CD4-positive, alpha-beta T cell treated with Interleukin-17A for 1 hour (primary cell): ENCODE measurements at regions not wholly inside any gene's neighbourhood (a gene's known extent, or its start where the extent isn't known, plus 50 kb on each side); places are given as distances from the start of the nearest gene placed in this dataset.
A peak's percentile ranks its signal among the peaks of the same experiment; 100 is the strongest.

Source experiments
- DNase-seq: peaks from one replicate; pipeline ENCODE4 v3.0.0-alpha.2; 2020

- no peak for DNase-seq
These were observed 494.0 kb upstream of the B3GALT2 start for GRCh38 chr1:193680247-193680923.

GRCh38 chr1:193677874-193678273 is 491.5 kb upstream of the B3GALT2 start:
- DNase-seq, result no peak

DNA sequence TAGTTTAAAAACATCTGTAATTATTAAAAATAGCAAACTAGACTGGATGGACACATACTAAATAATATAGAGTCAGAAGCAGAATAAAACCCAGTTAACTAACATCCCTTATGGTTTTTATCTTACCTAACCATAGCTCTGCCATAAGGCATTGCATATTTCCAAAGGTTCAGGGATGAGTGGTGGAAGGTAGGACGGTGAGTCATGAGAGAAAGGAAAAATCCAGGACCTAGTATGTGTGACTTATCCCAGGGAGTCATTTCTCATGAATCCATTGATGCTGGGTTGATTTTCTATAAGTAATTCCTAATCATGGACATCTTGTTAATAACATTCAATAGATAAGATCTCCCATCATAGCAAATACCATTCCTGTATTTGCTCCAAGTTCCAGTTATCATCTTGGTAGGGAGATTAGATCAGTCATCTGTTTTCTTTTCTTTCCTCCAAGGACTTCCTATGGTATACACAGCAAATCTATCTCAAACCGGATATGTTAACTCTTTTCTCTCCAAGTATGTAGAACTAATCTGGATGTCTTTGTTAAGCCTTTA is 490.7 kb upstream of the B3GALT2 start:
- DNase-seq, result no peak

DNA sequence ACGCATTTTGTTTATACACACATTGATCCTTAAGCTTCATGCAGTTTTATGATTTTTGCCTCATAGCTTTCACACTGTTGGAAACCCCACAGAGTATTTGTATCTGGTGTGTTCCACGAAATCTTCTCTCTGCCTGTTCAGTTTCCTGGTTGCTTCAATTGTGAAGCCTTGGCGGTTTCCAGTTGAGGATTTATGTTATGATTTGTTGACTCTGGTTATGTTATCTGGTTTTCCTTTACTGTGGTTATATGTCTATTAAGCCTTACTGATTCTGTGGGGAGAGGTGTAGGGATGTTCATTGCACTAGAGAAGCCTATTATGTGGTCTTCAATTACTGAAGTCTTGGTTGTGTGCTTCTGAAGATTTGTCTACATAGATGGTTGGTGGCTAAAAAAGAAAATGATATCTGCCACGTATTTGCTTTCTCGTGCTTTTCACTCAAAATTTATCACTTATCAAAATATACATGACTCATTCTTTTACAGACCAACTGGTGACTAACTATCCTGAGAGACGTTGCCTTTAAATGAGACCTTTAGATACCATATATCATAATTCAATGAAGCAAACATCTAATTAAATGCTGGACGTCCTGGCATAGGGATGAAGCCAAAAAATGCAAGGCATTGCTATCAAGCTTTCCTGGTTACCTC is 488.0 kb upstream of the B3GALT2 start:
- DNase-seq, result no peak

DNA sequence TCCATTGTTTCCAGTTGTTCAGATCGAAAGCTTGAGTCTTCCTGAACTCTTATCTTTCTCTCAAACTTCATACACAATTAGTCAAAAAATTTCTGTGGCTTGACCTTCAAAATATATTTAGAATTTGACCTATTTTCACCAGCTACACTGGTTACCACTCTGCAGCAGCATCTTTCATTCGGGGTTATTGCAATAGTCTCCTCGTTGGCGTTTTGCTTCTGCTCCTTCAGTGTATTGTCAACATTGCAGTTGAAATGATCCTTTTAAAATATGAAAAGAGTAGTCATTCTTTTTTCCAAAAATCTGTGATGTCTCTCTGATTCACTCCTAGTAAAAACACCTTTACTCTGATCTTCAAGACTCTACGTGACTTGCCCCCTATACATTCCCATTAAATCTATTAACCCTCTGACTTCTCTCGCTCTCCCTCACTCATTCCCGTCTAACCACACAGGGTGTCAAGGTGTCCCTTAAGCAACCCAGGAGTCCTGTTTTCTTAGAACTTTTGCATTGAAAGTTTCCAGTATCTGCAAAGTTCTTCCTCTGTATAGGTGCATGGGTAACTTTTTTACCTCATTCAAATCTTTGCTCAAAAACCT is 480.2 kb upstream of the B3GALT2 start:
- DNase-seq, result no peak

DNA sequence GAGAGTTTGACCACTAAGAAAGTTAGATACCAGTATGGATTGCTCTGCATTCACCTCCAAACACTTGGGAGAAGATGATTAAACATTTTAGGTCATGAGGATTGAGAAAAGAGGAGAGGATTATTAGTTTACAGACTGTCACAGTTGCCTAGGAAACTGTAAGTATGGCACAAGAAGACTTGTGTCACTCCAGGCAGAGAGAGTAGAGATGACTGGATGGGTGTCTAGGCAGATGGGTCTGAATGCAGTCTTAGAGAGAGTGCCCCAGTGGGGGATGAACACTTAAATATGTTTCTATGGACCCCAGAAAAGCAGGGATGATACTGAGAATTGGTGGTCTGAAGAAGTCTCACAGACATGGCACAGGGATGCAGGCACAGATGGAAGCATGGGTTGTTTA is 477.6 kb upstream of the B3GALT2 start:
- DNase-seq, result no peak

- no peak for DNase-seq
These were observed 475.6 kb upstream of the B3GALT2 start for GRCh38 chr1:193662030-193662429.

- DNase-seq, result no peak
These were observed 475.0 kb upstream of the B3GALT2 start for GRCh38 chr1:193661385-193661784.

GRCh38 chr1:193660428-193660827 is 474.0 kb upstream of the B3GALT2 start:
- no peak for DNase-seq

- no peak for DNase-seq
These were observed 472.3 kb upstream of the B3GALT2 start for GRCh38 chr1:193658691-193659090.

DNA sequence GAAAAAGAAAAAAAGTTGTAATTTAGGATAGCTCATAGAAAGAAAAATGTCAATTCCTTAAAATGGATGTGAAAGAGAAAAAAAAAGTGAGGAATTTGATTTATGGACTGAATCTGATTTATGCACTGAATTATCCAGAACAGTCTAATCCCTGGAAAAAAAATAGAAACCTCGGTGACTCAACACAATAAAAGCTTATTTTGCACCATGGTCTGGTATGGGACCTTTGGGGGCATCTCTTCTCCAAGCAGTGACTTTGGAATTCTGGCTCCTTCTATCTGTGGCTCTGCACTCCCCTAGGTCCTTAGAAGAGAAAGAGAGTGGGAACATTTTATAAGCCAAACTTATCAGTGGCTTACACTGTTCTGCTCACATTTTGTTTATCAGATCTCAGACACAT is 471.7 kb upstream of the B3GALT2 start:
- DNase-seq, result no peak

GRCh38 chr1:193657552-193657951 is 471.1 kb upstream of the B3GALT2 start:
- no peak for DNase-seq

- DNase-seq, result no peak
These were observed 470.4 kb upstream of the B3GALT2 start for GRCh38 chr1:193656841-193657240.

- no peak for DNase-seq
These were observed 468.7 kb upstream of the B3GALT2 start for GRCh38 chr1:193654951-193655735.

DNA sequence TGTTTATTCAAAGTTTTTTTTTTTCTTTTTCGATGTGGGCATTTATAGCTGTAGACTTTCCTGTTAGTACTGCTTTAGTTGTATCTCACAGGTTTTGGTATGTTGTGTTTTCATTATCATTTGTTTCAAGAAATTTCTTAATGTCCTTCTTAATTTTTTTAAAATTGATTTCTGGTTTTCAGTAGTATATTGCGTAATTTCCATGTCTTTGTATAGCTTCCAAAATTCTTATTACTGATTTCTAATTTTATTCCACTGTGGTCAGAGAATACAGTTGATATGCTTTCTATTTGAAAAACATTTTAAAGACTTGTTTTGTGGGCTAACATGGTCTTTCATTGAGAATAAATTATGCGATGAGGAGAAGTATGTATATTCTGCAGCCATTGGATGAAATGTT is 463.2 kb upstream of the B3GALT2 start:
- no peak for DNase-seq

GRCh38 chr1:193634876-193635275 is 448.5 kb upstream of the B3GALT2 start:
- DNase-seq, result no peak

- DNase-seq, result peak; percentile 29
These were observed 448.1 kb upstream of the B3GALT2 start for GRCh38 chr1:193634470-193634869.

DNA sequence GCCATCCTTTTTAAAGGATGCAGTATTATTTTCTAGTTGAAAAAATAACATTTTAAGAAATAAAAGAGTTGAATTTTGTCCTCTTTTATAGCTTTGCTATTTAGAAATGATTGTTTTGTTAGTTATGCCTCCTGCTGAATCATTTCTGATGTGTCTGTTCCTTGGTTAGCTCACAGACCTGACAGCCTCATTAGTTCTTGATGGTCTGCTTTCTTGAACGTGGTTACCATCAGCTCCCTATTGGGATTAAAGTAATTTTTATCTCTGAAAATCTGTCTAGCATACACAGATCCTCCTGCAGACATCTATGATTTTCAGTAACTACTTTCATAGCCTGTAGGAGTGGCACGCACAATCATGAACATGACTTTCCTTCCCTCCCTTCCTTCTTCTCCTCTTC is 447.6 kb upstream of the B3GALT2 start:
- DNase-seq, result no peak

DNA sequence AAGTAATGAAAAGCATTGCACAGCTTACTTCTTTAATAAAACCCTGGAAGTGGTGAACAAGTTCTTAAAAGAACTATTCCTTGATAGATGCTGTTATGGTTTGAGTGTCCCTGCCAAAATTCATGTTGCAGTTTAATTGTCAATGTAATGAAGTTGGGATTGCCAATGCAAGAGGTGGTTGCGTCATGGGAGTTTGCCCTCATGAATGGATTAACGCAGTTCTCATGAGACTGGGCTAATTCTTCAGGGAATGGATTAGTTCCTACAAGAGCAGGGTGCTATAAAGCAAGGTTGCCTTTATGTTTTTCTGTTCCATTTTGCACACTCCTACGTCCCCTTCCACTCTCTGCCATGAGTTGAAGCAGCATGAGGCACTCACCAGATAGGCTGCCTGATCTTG is 446.7 kb upstream of the B3GALT2 start:
- no peak for DNase-seq

GRCh38 chr1:193631306-193631705 is 444.9 kb upstream of the B3GALT2 start:
- no peak for DNase-seq

DNA sequence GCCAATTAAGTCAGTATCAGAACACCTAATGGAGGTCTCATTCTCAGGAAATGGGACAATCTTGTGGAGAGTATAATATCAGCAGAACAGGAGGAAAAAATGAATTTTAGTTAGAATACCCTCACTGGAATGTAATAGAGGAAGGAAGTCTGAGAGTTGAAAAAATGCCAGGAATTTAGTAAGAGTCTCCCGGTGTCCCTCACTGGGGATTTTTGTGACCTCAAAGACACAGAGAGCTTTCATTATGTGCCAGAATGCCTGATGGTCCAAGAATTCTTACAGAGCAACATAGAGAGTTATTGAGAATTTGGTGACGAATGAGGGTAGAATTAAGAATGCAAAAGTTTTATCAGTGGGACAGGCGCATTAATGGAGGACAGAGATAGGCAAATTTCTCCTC is 443.5 kb upstream of the B3GALT2 start:
- DNase-seq, result no peak

DNA sequence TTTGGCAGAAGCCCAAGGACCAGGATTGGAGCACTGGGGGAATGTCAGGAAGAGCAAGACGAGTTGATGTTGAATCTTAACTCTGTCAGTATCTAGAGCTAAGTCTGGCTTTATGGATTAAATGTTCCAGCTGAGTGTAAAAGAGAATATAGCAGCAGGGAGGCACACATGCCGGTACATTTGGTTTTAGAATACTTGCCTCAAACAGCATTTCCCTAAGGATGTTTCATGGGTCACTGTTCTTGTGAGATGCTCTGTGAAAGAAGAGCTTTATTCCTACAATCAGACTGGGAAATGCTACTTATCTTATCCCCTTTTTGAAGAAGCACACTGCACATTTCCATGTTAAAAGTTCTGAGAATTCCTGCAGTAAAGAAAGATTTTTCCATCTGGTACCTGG is 440.3 kb upstream of the B3GALT2 start:
- no peak for DNase-seq

DNA sequence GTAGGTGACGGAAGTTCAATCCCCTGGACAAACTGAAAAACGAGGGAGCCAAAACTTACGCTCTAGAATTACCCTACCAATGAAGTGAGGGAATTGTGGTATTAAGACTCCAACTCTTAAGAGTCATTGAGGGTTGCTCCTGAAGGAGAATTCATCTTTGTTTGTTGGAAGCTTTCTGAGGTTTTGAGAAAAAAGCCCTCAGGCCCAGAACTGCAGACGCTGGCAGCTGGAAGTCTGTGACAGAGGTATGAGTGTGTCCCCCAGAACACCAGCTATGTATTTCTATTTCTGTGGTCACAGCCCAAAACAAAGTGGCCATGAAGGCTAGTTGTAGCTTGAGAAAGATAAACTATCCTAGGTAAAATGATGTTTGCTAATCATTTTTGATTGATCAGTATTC is 438.8 kb upstream of the B3GALT2 start:
- DNase-seq, result no peak
